IMR-90 (cell line): ENCODE measurements at regions not wholly inside any gene's neighbourhood (a gene's known extent, or its start where the extent isn't known, plus 50 kb on each side); places are given as distances from the start of the nearest gene placed in this dataset.

ENCODE experiments used
- ATAC-seq: fragments of 200-7000 bp; cut with Tn5 transposase; 2 replicates; pipeline ENCODE4 v1.9.1; 2020; ENCODE audit warnings: low read depth, mild to moderate bottlenecking, moderate library complexity
- BruUV-seq: library from RNA; stranded (reverse); fragments of 400-500 nt; replicated peaks from 2 replicates; lab custom pipeline; 2021; lab: Mats Ljungman, UMichigan
- CTCF ChIA-PET: fragments of 300-600 bp; formaldehyde crosslinking; extraction: SDS; loops from one replicate; lab custom pipeline; 2021; ENCODE audit warnings: antibody characterized with exemption; lab: Yijun Ruan, JAX
- POLR2A ChIA-PET: fragments of 300-600 bp; sonication (Branson Sonifier 250); formaldehyde crosslinking; loops from one replicate; lab custom pipeline; 2022; ENCODE audit warnings: antibody characterized with exemption; ENCODE audit not compliant: unreplicated experiment; lab: Charles Lee
- DNase-seq: peaks from one replicate; pipeline ENCODE4 v3.0.0; 2013
- H2AFZ ChIP-seq: replicated peaks from 2 replicates; pipeline ENCODE3; 2013; ENCODE audit warnings: low read length, mild to moderate bottlenecking; ENCODE audit not compliant: poor library complexity
- H2AK5ac ChIP-seq: 2 replicates; pipeline ENCODE4 v1.6.1; 2013; ENCODE audit warnings: low read depth, low read length, inconsistent platforms
- H2AK9ac ChIP-seq: replicated peaks from 2 replicates; pipeline ENCODE3; 2013; ENCODE audit warnings: mild to moderate bottlenecking, low read depth, low read length, moderate library complexity; ENCODE audit not compliant: poor library complexity
- H2BK120ac ChIP-seq: 2 replicates; pipeline ENCODE4 v1.6.1; 2013; ENCODE audit warnings: low read depth, low read length, inconsistent platforms
- H2BK15ac ChIP-seq: 3 replicates; pipeline ENCODE4 v1.6.1; 2013; ENCODE audit warnings: low read depth, low read length, inconsistent platforms
- H2BK20ac ChIP-seq: 2 replicates; pipeline ENCODE4 v1.6.1; 2013; ENCODE audit warnings: low read depth, mild to moderate bottlenecking, inconsistent platforms, low read length, moderate library complexity
- H2BK5ac ChIP-seq: 2 replicates; pipeline ENCODE4 v1.6.1; 2013; ENCODE audit warnings: mild to moderate bottlenecking, low read depth, low read length, inconsistent platforms; ENCODE audit not compliant: poor library complexity, severe bottlenecking
- H3K14ac ChIP-seq: replicated peaks from 2 replicates; pipeline ENCODE4 v1.6.1; 2013; ENCODE audit warnings: low read depth, low read length, inconsistent platforms
- H3K18ac ChIP-seq: 2 replicates; pipeline ENCODE4 v1.6.1; 2013; ENCODE audit warnings: low read depth, low read length, control low read depth
- H3K23ac ChIP-seq: 2 replicates; pipeline ENCODE4 v1.6.1; 2013; ENCODE audit warnings: low read depth, low read length, inconsistent platforms
- H3K27ac ChIP-seq: 2 replicates; pipeline ENCODE4 v1.5.1; 2013; ENCODE audit warnings: mild to moderate bottlenecking, control low read depth, low read length; ENCODE audit not compliant: insufficient read depth
- H3K27me3 ChIP-seq: 2 replicates; pipeline ENCODE4 v1.6.1; 2013; ENCODE audit warnings: low read length; ENCODE audit not compliant: control insufficient read depth, insufficient read depth
- H3K36me3 ChIP-seq: 2 replicates; pipeline ENCODE4 v1.6.1; 2013; ENCODE audit warnings: low read length, mixed read lengths; ENCODE audit not compliant: control insufficient read depth, insufficient read depth
- H3K4ac ChIP-seq: 2 replicates; pipeline ENCODE4 v1.6.1; 2013; ENCODE audit warnings: low read depth, low read length, inconsistent platforms
- H3K4me1 ChIP-seq: 2 replicates; pipeline ENCODE4 v1.6.1; 2013; ENCODE audit warnings: low read length, mixed read lengths; ENCODE audit not compliant: control insufficient read depth, insufficient read depth
- H3K4me2 ChIP-seq: 2 replicates; pipeline ENCODE4 v1.6.1; 2013; ENCODE audit warnings: low read depth, mild to moderate bottlenecking, control low read depth, low read length, moderate library complexity
- H3K4me3 ChIP-seq: 2 replicates; pipeline ENCODE4 v1.5.1; 2013; ENCODE audit warnings: low read depth, mild to moderate bottlenecking, control low read depth, low read length, moderate library complexity; ENCODE audit not compliant: insufficient read depth
- H3K56ac ChIP-seq: 2 replicates; pipeline ENCODE4 v1.6.1; 2013; ENCODE audit warnings: low read length, inconsistent platforms; ENCODE audit not compliant: insufficient read depth; ENCODE audit errors: extremely low read depth
- H3K79me1 ChIP-seq, 2 experiments: 2 replicates each; pipeline ENCODE4 v1.6.1; 2013; ENCODE audit warnings: low read length in 2 of 2, inconsistent platforms in 1 of 2, low read depth in 1 of 2
- H3K9ac ChIP-seq: 2 replicates; pipeline ENCODE4 v1.6.1; 2013; ENCODE audit warnings: low read depth, low read length, control low read depth
- H3K9me1 ChIP-seq: 2 replicates; pipeline ENCODE4 v1.6.1; 2013; ENCODE audit warnings: low read length, inconsistent platforms; ENCODE audit not compliant: insufficient read depth
- H3K9me3 ChIP-seq: 2 replicates; pipeline ENCODE4 v1.6.1; 2013; ENCODE audit warnings: low read length; ENCODE audit not compliant: control insufficient read depth, insufficient read depth
- H4K20me1 ChIP-seq: 2 replicates; pipeline ENCODE4 v1.6.1; 2013; ENCODE audit warnings: low read length, inconsistent platforms; ENCODE audit not compliant: insufficient read depth
- H4K5ac ChIP-seq: 2 replicates; pipeline ENCODE4 v1.6.1; 2013; ENCODE audit warnings: mild to moderate bottlenecking, low read depth, low read length, control low read depth
- H4K8ac ChIP-seq, 2 experiments: 2 replicates each; pipeline ENCODE4 v1.6.1; 2013; ENCODE audit warnings: low read depth in 2 of 2, low read length in 2 of 2, control low read depth in 1 of 2, inconsistent platforms in 1 of 2
- H4K91ac ChIP-seq: 2 replicates; pipeline ENCODE4 v1.6.1; 2013; ENCODE audit warnings: low read depth, low read length, inconsistent platforms; ENCODE audit not compliant: insufficient read depth
- BHLHE40 ChIP-seq: fragments of 150-350 bp; IDR thresholded peaks from 2 replicates; pipeline ENCODE4 v1.6.1; 2016; ENCODE audit warnings: mild to moderate bottlenecking, low read depth, low read length
- CEBPB ChIP-seq: IDR thresholded peaks from 2 replicates; pipeline ENCODE4 v1.6.1; 2012; ENCODE audit warnings: low read depth, low read length, improper control_type of control experiment
- CHD1 ChIP-seq: IDR thresholded peaks from 2 replicates; pipeline ENCODE4 v1.6.1; 2012; ENCODE audit warnings: low read depth, low read length, improper control_type of control experiment
- ELK1 ChIP-seq: fragments of 150-350 bp; IDR thresholded peaks from 2 replicates; pipeline ENCODE4 v1.6.1; 2016; ENCODE audit warnings: low read depth, mild to moderate bottlenecking, low read length, moderate library complexity, borderline replicate concordance
- MAFK ChIP-seq: IDR thresholded peaks from 2 replicates; pipeline ENCODE4 v1.6.1; 2012; ENCODE audit warnings: low read depth, low read length, improper control_type of control experiment
- MXI1 ChIP-seq: IDR thresholded peaks from 2 replicates; pipeline ENCODE4 v1.6.1; 2012; ENCODE audit warnings: low read depth, mild to moderate bottlenecking, low read length, moderate library complexity, borderline replicate concordance
- NFE2L2 ChIP-seq: fragments of 150-350 bp; IDR thresholded peaks from 2 replicates; pipeline ENCODE4 v1.6.1; 2016; ENCODE audit warnings: low read depth, mild to moderate bottlenecking, low read length
- RCOR1 ChIP-seq: IDR thresholded peaks from 2 replicates; pipeline ENCODE4 v1.6.1; 2012; ENCODE audit warnings: mild to moderate bottlenecking, low read length, improper control_type of control experiment; ENCODE audit not compliant: insufficient replicate concordance
- RFX5 ChIP-seq: IDR thresholded peaks from 2 replicates; pipeline ENCODE4 v1.8.0; 2012; ENCODE audit warnings: low read depth, mild to moderate bottlenecking, low read length, moderate library complexity
- USF2 ChIP-seq: fragments of 150-350 bp; IDR thresholded peaks from 2 replicates; pipeline ENCODE4 v1.6.1; 2017; ENCODE audit warnings: mild to moderate bottlenecking, antibody characterized with exemption, low read length, low read depth
- WGBS, 2 experiments: methylation state at CpG; one replicate each; pipeline versions ENCODE4 v1.1.5 to v1.1.7; 2013; ENCODE audit warnings: missing lambda C conversion rate in 2 of 2; ENCODE audit not compliant: insufficient read length in 1 of 2; ENCODE audit errors: extremely low coverage in 2 of 2; 5-methylcytosine and 5-hydroxymethylcytosine counted together
- dilution Hi-C: fragments of 300-500 bp; cut with HindIII; formaldehyde crosslinking; loops from one replicate; pipeline ENCODE4 v1.14.3; 2018; ENCODE audit warnings: low sequenced_read_pairs; ENCODE audit not compliant: unreplicated experiment
- in situ Hi-C: fragments of 300-500 bp; cut with MboI; formaldehyde crosslinking; loops from 3 replicates; pipeline ENCODE4 v1.14.3; 2019; ENCODE audit warnings: low sequenced_read_pairs, inconsistent platforms, mixed read lengths
- intact Hi-C: fragments of 100-400 bp; cut with micrococcal nuclease; formaldehyde crosslinking; loops from 2 replicates; pipeline ENCODE4 v1.10.0; 2022

GRCh38 chr19:28405346-28405742, 807.6 kb downstream of the UQCRFS1 start:
- no peak for TF ChIP-seq ELK1
- no peak for TF ChIP-seq MXI1
- no peak for TF ChIP-seq USF2
- no peak for TF ChIP-seq RCOR1
- TF ChIP-seq CEBPB = no peak
- no peak for TF ChIP-seq MAFK
- no peak for TF ChIP-seq BHLHE40
- no peak for TF ChIP-seq RFX5
- TF ChIP-seq NFE2L2 = no peak
- TF ChIP-seq CHD1 = no peak
- no peak overlapping the region for H2BK15ac ChIP-seq
- no peaks in the 10 kb centered on the region for H3K36me3 ChIP-seq
- ATAC-seq = no peak
- H3K27me3 ChIP-seq = no peaks in the 10 kb centered on the region
- no peaks in the 10 kb centered on the region for H3K4me1 ChIP-seq
- no peak overlapping the region for H4K91ac ChIP-seq
- no peak overlapping the region for H2BK20ac ChIP-seq
- no peak overlapping the region for H2BK5ac ChIP-seq
- H3K4me3 ChIP-seq = no peak overlapping the region
- no peak overlapping the region for H3K23ac ChIP-seq
- H3K4ac ChIP-seq = no peak overlapping the region
- H3K27ac ChIP-seq = no peak overlapping the region
- no peak overlapping the region for H3K9ac ChIP-seq
- H2AK9ac ChIP-seq = no peak overlapping the region
- H4K20me1 ChIP-seq = no peaks in the 10 kb centered on the region
- no peak overlapping the region for H3K4me2 ChIP-seq
- H2AK5ac ChIP-seq = no peak overlapping the region
- no peak for DNase-seq
- no peak overlapping the region for H4K8ac ChIP-seq
- no peak overlapping the region for H2BK120ac ChIP-seq
- H3K9me3 ChIP-seq = peaks cover 29% of the 10 kb centered on the region
- in situ Hi-C loops (no loop called here), intact Hi-C loops (no loop called here), dilution Hi-C loops (no loop called here)
- H4K5ac ChIP-seq = no peak overlapping the region
- H3K14ac ChIP-seq = no peak overlapping the region
- no peak overlapping the region for H3K18ac ChIP-seq
- H3K56ac ChIP-seq = no peak overlapping the region
- no peaks in the 10 kb centered on the region for H3K9me1 ChIP-seq
- 42% methylated on average over 4 of the region's 13 CpGs; no CpG with 5 or more reads in 1 of the 2 experiments for WGBS, 2 experiments
- no peaks in the 10 kb centered on the region for H3K79me1 ChIP-seq
- BruUV-seq = no TSS peak
- CTCF ChIA-PET = no interaction called here
- POLR2A ChIA-PET = no interaction called here
- H2AFZ ChIP-seq = no peak overlapping the region
